Thyroid gland (tissue), 4 donors: ENCODE measurements at regions not wholly inside any gene's neighbourhood (a gene's known extent, or its start where the extent isn't known, plus 50 kb on each side); places are given as distances from the start of the nearest gene placed in this dataset.

Experiments
- POLR2A ChIP-seq, 2 donors: fragments of 450-650 bp; IDR thresholded peaks; one replicate each; pipeline ENCODE4 v1.6.1; 2017; ENCODE audit warnings: antibody characterized with exemption in 2 of 2, mild to moderate bottlenecking in 2 of 2, moderate library complexity in 1 of 2
- TF ChIP-seq, protein P1 (sequence below), 6 experiments: fragments of 200-600 bp in 3 of 6; fragments of 450-650 bp in 3 of 6; sonication (generic) in 3 of 6; IDR thresholded peaks; one replicate each; pipeline ENCODE4 v1.5.1; 2016 to 2019; ENCODE audit warnings: antibody characterized with exemption in 6 of 6, mild to moderate bottlenecking in 2 of 6, inconsistent platforms in 1 of 6, moderate library complexity in 1 of 6

DNA sequence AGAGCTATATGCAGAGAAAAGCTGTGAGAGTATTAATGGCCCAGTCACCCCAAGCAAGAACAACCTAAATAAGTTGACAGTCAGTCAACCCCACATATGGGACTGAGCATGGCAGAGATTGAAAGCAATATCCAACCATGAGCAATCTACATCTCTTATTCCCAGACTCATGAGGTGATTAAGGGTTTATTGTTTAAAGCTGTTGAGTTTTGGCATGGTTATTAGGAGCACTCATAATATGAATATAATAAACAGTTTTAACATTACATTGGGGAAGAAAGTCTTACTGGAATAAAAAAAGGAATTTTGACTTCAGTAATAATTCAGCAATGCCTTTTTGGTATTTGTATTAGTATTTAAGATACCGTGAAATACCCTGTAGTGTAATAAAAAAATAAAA, 1627.4 kb downstream of the STIM2 start:
- TF ChIP-seq, protein P1, sequence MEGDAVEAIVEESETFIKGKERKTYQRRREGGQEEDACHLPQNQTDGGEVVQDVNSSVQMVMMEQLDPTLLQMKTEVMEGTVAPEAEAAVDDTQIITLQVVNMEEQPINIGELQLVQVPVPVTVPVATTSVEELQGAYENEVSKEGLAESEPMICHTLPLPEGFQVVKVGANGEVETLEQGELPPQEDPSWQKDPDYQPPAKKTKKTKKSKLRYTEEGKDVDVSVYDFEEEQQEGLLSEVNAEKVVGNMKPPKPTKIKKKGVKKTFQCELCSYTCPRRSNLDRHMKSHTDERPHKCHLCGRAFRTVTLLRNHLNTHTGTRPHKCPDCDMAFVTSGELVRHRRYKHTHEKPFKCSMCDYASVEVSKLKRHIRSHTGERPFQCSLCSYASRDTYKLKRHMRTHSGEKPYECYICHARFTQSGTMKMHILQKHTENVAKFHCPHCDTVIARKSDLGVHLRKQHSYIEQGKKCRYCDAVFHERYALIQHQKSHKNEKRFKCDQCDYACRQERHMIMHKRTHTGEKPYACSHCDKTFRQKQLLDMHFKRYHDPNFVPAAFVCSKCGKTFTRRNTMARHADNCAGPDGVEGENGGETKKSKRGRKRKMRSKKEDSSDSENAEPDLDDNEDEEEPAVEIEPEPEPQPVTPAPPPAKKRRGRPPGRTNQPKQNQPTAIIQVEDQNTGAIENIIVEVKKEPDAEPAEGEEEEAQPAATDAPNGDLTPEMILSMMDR (IDR thresholded peaks at IDR 0.05), result no peak
- TF ChIP-seq POLR2A (IDR thresholded peaks at IDR 0.05), result no peak
